NCI-H510A (cell line): ENCODE measurements at regions not wholly inside any gene's neighbourhood (a gene's known extent, or its start where the extent isn't known, plus 50 kb on each side); places are given as distances from the start of the nearest gene placed in this dataset.
"Not testable (repeated sequence)": the region's sequence is repeated elsewhere in the genome, so short reads cannot be mapped to it uniquely, and the experiment has no call there.

ENCODE experiments used
- DNase-seq: peaks from one replicate; lab custom pipeline; 2025; lab: John Stamatoyannopoulos, UW

DNA sequence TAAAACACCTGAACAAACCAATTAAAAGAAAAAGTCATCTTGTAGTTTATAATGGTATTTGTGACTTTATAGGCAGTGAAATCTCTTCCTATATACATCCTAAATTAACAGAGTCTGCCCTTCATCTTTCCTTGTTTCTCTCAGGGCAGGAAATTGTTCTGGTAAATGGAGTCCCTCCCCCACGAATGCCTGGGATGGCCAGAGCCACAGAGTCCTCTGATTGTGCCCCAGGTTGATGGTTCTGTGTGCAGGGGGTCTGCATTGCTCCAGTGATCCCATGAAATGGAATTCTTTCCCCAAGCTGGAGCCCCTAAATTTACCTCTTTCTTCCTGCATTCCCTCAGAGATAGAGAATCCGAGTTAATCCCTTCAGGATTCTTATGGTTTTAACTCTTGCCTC, 155.5 kb downstream of the MTX2 start:
- DNase-seq: no peak

- DNase-seq: no peak
Observed at GRCh38 chr2:176427549-176427948, 158.3 kb downstream of the MTX2 start.

DNA sequence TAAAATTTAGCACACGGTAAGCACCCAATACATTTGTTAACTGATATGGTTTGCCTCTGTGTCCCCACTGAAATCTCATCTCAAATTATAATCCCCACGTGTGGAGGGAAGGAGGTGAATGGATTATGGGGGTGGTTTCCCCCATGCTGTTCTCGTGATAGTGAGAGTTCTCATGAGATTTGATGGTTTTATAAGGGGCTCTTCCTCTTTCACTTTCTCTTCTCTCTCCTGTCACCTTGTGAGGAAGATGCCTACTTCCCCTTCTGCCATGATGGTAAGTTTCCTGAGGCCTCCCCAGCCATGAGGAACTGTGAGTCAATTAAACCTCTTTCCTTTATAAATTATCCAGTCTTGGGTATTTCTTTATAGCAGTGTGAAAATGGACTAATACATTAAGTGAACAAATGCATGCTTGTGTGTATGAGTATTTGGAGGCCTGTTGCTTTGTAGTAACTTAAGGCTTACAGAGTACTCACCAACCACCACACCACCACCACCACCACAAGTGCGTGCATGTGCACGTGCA, 159.8 kb downstream of the MTX2 start:
- DNase-seq: not testable (repeated sequence)

GRCh38 chr2:176432434-176432833, 163.2 kb downstream of the MTX2 start:
- no peak for DNase-seq

- no peak for DNase-seq
Observed at GRCh38 chr2:176435729-176436128, 166.5 kb downstream of the MTX2 start.

DNA sequence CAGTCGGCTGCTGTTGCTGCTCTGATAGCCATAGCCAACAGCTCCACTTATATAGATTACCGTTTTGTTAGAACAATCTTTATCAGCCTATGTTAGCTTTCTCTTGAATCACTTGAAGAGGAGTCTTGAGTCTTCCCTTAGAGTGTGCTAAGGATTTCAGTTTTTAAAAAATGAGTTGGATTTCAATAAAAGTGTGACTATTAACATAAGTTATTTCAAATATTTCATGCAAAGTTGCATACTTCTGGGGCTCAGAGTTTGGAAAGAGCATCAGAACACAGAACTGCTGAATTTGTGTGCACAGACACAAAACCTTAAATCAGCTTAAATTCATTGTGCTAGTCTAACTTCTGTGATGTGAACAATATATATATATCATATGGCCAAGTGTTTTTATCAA, 174.7 kb downstream of the MTX2 start:
- DNase-seq: no peak

DNA sequence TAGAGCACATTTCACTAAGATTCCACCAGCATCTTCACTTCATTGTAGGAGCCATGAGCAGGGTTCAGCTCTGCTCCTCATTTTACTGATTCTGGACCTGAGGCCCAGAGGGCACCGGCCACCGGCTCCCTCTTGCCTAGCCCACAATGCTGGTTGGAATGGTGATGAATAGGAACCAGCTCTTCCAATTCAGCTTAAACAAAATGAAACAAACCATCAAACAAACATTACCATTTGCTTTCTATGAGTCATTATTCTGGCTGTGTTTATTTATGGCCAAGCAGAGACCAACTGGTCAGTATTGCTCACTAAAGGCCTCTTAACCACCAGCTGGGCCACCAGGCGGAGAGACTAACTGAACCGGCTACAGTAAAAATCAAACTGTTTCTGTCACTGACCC, 176.7 kb downstream of the MTX2 start:
- DNase-seq: no peak

DNA sequence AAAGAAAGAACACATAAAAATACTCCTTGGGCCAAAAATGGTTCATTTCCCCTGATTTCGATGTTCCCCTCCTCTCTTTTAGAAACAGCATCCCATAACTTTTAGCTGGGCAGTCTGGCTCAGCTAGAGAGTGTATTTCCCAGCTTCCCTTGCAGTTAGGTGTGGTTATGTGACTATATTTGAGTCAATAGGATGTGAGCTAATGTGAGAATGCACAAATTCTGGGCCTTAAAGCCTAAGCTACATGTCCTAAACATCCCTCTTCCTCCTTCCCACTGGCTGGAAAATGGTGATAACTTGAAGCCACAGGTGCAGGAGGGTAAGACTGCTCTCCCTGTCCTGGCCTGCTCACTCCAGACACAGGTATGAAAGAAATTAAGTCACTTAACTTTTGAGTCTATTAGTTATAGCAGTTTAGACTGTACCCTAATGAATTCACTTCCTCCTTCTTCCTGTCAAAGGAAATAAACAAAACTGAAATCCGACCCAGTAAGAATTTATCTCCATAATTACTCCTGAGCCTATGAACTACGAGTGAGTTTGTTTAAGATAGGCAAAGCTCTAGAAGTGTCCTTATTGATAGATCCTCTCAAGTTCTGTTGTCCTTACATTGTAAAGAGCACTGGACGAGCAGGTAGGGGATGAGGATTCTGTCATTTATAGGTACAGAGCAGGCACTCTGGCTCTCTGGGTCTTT, 177.6 kb downstream of the MTX2 start:
- DNase-seq: no peak

GRCh38 chr2:176447616-176448015, 178.4 kb downstream of the MTX2 start:
- DNase-seq: no peak

- no peak for DNase-seq
Observed at GRCh38 chr2:176449852-176450251, 180.6 kb downstream of the MTX2 start.

DNA sequence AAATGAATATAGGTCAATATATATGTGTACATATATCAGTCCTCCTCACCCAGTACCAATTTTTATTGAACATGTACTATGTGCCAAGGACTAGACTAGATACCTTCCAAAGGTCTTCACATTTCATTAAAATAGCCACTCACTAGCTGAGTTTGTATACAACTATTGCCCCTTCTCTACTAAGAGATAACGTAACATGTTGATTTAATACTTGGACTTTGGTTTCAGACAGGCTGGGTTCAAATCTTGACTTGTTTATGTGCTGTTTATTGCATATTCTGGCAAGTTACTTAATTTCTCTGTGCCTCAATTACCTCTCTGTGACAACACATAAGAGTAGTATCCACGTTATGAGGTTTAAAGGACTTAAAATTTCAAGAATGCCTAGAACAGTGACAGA, 184.5 kb downstream of the MTX2 start:
- no peak for DNase-seq

DNA sequence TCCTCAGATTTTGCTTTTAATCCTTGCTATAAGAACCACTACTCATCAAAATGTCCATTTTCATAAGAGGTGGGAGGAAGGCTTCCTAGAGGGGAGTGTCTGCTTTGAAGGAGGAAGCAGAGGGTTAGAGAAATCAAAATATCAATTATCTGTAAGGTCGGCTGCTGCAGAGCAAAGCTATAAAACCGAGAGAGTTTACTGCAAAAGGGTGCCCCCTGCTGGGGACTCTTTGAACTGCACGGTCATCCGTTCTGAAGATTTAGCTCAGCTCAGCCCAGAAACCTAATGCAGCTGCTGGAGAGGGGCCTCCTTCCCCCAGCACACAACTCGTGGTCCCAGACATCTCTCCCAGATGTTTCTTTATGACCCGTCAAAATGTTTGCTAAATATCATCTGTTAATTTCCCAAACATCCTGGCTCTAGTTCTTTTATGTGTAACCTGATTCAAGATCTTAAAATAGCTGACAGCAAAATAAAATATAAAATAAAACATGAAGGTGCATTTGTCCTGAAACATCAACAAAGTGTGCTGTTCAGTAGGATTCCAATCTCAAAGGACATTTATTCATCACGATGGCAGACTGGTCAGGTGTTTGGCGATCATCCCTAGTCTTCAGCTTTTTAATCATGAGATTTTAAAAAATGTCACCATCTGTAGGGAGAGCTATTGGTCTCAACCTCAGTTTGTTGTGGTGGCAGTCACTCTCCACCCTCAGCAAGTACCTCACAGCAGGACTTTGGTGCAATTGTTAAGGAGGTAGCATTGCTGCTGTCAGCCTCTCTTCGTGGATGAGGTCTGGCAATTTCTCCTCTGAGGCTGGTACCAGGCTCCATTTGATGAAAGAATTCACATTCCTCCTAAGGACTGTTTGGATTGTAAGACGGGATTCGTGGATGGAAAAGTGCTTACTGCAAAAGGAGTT, 185.9 kb downstream of the MTX2 start:
- DNase-seq: no peak

- peak; percentile 22 for DNase-seq
Observed at GRCh38 chr2:176455816-176456291, 186.6 kb downstream of the MTX2 start.

GRCh38 chr2:176457481-176457880, 188.2 kb downstream of the MTX2 start:
- no peak for DNase-seq

- no peak for DNase-seq
Observed at GRCh38 chr2:176461098-176461808, 192.0 kb downstream of the MTX2 start.

- DNase-seq: no peak
Observed at GRCh38 chr2:176461809-176462670, 192.8 kb downstream of the MTX2 start.

DNA sequence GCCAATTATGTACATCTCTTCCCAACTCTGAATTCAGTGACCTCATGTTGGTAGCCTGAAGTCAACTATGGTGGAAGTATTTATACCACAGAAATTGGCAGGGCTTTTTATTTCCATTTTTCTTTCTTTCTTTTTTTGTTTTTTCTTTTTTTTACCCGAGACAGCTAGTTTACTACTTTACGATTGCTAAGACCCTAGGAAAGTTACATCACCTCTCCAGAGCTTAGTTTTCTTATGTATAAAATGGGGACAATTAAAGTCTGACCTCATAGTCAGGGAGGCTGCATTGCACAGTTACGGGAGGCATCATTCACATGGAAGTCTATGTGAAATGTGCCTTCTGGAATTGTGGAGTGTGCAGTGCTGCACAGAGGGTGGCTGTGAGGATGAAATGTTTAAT, 194.3 kb downstream of the MTX2 start:
- DNase-seq: no peak

- no peak for DNase-seq
Observed at GRCh38 chr2:176464886-176465564, 195.8 kb downstream of the MTX2 start.

GRCh38 chr2:176466918-176467452, 197.7 kb downstream of the MTX2 start:
- no peak for DNase-seq

GRCh38 chr2:176467595-176467994, 198.4 kb downstream of the MTX2 start:
- no peak for DNase-seq
